ENCODE measurements at regions not wholly inside any gene's neighbourhood (a gene's known extent, or its start where the extent isn't known, plus 50 kb on each side); places are given as distances from the start of the nearest gene placed in this dataset. TPM values are rescaled to one million over a fixed set of nuclear protein-coding genes. Genes with fewer than 3 reads are reported as not detected.

GRCh38 chr2:134202371-134202770 lies 51.5 kb upstream of the MGAT5 start:
- Histone ChIP-seq H3K9me2 (ENCODE audit: insufficient read depth, low read length) (no peaks in the 10 kb centered on the region), H2AFZ (ENCODE audit: low read length) (no peak overlapping the region), H3K9me3 (ENCODE audit: low read length) (no peaks in the 10 kb centered on the region), H4K20me1 (ENCODE audit: insufficient read depth, low read length) (peaks cover 11% of the 10 kb centered on the region; the same call in 1 of the 2 replicates), H3K4me2 (ENCODE audit: low read length) (no peak overlapping the region), H3K4me1 (ENCODE audit: insufficient read depth, low read length, poor library complexity, severe bottlenecking) (peaks cover 34% of the 10 kb centered on the region), H3K4me3 (ENCODE audit: low read depth, low read length, poor library complexity, severe bottlenecking) (no peak overlapping the region), H3K27ac (ENCODE audit: low read depth, low read length, poor library complexity, severe bottlenecking) (no peak overlapping the region), H3K79me2 (ENCODE audit: insufficient read depth, low read depth, low read length) (peaks cover 5% of the 10 kb centered on the region; the same call in 1 of the 2 replicates), H3K36me3 (ENCODE audit: insufficient read depth, low read length) (no peaks in the 10 kb centered on the region; the same call in 1 of the 2 replicates)
- ChIA-PET CTCF (ENCODE audit: unreplicated experiment) (no interaction called here), POLR2A (interaction anchor here (0.5 to 1.3 kb wide), 2 partner anchors 9 to 44 kb away, joined by 3 to 5 read pairs; no protein-coding TSS in a partner anchor)
- TF ChIP-seq EZH2phosphoT487 (IDR thresholded peaks at IDR 0.05; ENCODE audit: borderline replicate concordance, low read depth, low read length) (no peak), CTCF (conservative IDR thresholded peaks at IDR 0.05; ENCODE audit: low read length) (no peak)
- no peak for DNase-seq (ENCODE audit: low spot score)
- intact Hi-C loops (cut with micrococcal nuclease; ENCODE audit: unreplicated experiment): no loop called here
- no TSS peak for BruUV-seq (replicated peaks)

GRCh38 chr2:134203175-134203574 lies 50.7 kb upstream of the MGAT5 start:
- ChIA-PET CTCF (ENCODE audit: unreplicated experiment) (no interaction called here), POLR2A (interaction anchor here (0.6 to 0.9 kb wide), 2 partner anchors 11 to 210 kb away, joined by 3 read pairs; no protein-coding TSS in a partner anchor)
- intact Hi-C loops (cut with micrococcal nuclease; ENCODE audit: unreplicated experiment): no loop called here
- TF ChIP-seq CTCF (conservative IDR thresholded peaks at IDR 0.05; ENCODE audit: low read length) (no peak), EZH2phosphoT487 (IDR thresholded peaks at IDR 0.05; ENCODE audit: borderline replicate concordance, low read depth, low read length) (no peak)
- Histone ChIP-seq H3K9me3 (ENCODE audit: low read length) (no peaks in the 10 kb centered on the region), H3K9me2 (ENCODE audit: insufficient read depth, low read length) (no peaks in the 10 kb centered on the region), H3K4me1 (ENCODE audit: insufficient read depth, low read length, poor library complexity, severe bottlenecking) (peaks cover 37% of the 10 kb centered on the region), H3K36me3 (ENCODE audit: insufficient read depth, low read length) (no peaks in the 10 kb centered on the region; the same call in 1 of the 2 replicates), H3K79me2 (ENCODE audit: insufficient read depth, low read depth, low read length) (peaks cover 7% of the 10 kb centered on the region; the same call in 1 of the 2 replicates), H2AFZ (ENCODE audit: low read length) (no peak overlapping the region), H3K4me2 (ENCODE audit: low read length) (no peak overlapping the region), H3K27ac (ENCODE audit: low read depth, low read length, poor library complexity, severe bottlenecking) (no peak overlapping the region), H4K20me1 (ENCODE audit: insufficient read depth, low read length) (peaks cover 8% of the 10 kb centered on the region), H3K4me3 (ENCODE audit: low read depth, low read length, poor library complexity, severe bottlenecking) (no peak overlapping the region)
- no TSS peak for BruUV-seq (replicated peaks)
- DNase-seq (ENCODE audit: low spot score): no peak

Small RNA genes in the stretch of these regions (microRNA-seq; reads per million reads assigned to microRNA genes)
- 13.6 reads per million, percentile 19 among the genes with 10 or more reads in this experiment for gene MIR3679 (ENCODE audit: borderline replicate concordance)

Small RNA genes in the stretch of these regions (small RNA-seq; reads per million reads assigned to genes)
- gene MIR3679: not detected
